KMS-11 (cell line): ENCODE measurements at regions not wholly inside any gene's neighbourhood (a gene's known extent, or its start where the extent isn't known, plus 50 kb on each side); places are given as distances from the start of the nearest gene placed in this dataset.

Experiments
- H2AFZ ChIP-seq: fragments of 200-600 bp; sonication (generic); 2 replicates; pipeline ENCODE4 v1.6.1; 2016; ENCODE audit warnings: antibody characterized with exemption, mixed run types, low read depth
- H3K27ac ChIP-seq: fragments of 200-600 bp; sonication (generic); 2 replicates; pipeline ENCODE4 v1.6.1; 2016; ENCODE audit warnings: mild to moderate bottlenecking, mixed run types
- H3K27me3 ChIP-seq: fragments of 200-600 bp; sonication (generic); 2 replicates; pipeline ENCODE4 v1.6.1; 2017; ENCODE audit warnings: mild to moderate bottlenecking, low read depth, mixed run types, moderate library complexity; ENCODE audit not compliant: insufficient read depth
- H3K36me3 ChIP-seq: fragments of 200-600 bp; sonication (generic); 2 replicates; pipeline ENCODE4 v1.6.1; 2017; ENCODE audit warnings: mild to moderate bottlenecking, mixed run types; ENCODE audit not compliant: insufficient read depth
- H3K4me1 ChIP-seq: fragments of 200-600 bp; sonication (generic); 2 replicates; pipeline ENCODE4 v1.6.1; 2016; ENCODE audit warnings: mild to moderate bottlenecking, low read depth, mixed run types; ENCODE audit not compliant: poor library complexity, severe bottlenecking
- H3K4me2 ChIP-seq: fragments of 200-600 bp; sonication (generic); 2 replicates; pipeline ENCODE4 v1.7.0; 2016; ENCODE audit warnings: mild to moderate bottlenecking, mixed run types
- H3K4me3 ChIP-seq: fragments of 200-600 bp; sonication (generic); IDR thresholded peaks from 2 replicates; pipeline ENCODE4 v1.6.1; 2017; ENCODE audit warnings: low read depth, low read length, mixed read lengths; ENCODE audit not compliant: insufficient read depth
- H3K79me2 ChIP-seq: fragments of 200-600 bp; sonication (generic); 2 replicates; pipeline ENCODE4 v1.6.1; 2016; ENCODE audit warnings: low read depth, mixed run types; ENCODE audit not compliant: insufficient read depth
- H3K9ac ChIP-seq: fragments of 200-600 bp; sonication (generic); 2 replicates; pipeline ENCODE4 v1.6.1; 2016; ENCODE audit warnings: mild to moderate bottlenecking, mixed run types
- H4K20me1 ChIP-seq: fragments of 200-600 bp; sonication (generic); 2 replicates; pipeline ENCODE4 v1.6.1; 2016; ENCODE audit warnings: mild to moderate bottlenecking, mixed run types; ENCODE audit not compliant: insufficient read depth
- TF ChIP-seq, protein P1 (sequence below): fragments of 200-600 bp; sonication (generic); conservative IDR thresholded peaks from 2 replicates; pipeline ENCODE4 v1.6.1; 2017; ENCODE audit warnings: low read depth, mild to moderate bottlenecking, antibody characterized with exemption, low read length, moderate library complexity, mixed read lengths

DNA sequence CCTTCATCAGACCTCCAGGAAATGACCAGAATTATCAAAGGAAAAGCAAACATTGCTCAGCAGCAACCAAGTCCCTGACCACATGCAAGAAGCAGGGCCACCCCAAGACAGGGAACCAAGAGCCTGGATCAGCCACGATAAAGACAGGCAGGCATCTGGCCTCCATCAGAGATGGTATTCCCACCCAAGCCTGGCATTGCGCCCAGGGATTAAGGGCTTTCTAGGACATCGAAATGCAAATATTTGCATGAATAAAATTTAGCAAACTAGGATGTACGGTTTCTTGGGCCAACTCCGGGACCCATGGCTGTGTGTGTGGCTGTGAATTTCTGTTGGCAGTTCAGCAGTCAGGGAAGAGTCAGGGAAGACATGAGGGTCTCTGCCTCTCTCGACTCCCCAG, 241.4 kb upstream of the DYNLRB2 start:
- Histone ChIP-seq H3K79me2 (no peaks in the 10 kb centered on the region), H3K27me3 (no peaks in the 10 kb centered on the region), H2AFZ (no peak overlapping the region), H3K4me3 (no peak overlapping the region), H3K4me1 (no peaks in the 10 kb centered on the region), H3K27ac (no peak overlapping the region), H3K4me2 (no peak overlapping the region), H4K20me1 (no peaks in the 10 kb centered on the region), H3K9ac (no peak overlapping the region), H3K36me3 (no peaks in the 10 kb centered on the region)
- TF ChIP-seq, protein P1, sequence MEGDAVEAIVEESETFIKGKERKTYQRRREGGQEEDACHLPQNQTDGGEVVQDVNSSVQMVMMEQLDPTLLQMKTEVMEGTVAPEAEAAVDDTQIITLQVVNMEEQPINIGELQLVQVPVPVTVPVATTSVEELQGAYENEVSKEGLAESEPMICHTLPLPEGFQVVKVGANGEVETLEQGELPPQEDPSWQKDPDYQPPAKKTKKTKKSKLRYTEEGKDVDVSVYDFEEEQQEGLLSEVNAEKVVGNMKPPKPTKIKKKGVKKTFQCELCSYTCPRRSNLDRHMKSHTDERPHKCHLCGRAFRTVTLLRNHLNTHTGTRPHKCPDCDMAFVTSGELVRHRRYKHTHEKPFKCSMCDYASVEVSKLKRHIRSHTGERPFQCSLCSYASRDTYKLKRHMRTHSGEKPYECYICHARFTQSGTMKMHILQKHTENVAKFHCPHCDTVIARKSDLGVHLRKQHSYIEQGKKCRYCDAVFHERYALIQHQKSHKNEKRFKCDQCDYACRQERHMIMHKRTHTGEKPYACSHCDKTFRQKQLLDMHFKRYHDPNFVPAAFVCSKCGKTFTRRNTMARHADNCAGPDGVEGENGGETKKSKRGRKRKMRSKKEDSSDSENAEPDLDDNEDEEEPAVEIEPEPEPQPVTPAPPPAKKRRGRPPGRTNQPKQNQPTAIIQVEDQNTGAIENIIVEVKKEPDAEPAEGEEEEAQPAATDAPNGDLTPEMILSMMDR, result no peak

DNA sequence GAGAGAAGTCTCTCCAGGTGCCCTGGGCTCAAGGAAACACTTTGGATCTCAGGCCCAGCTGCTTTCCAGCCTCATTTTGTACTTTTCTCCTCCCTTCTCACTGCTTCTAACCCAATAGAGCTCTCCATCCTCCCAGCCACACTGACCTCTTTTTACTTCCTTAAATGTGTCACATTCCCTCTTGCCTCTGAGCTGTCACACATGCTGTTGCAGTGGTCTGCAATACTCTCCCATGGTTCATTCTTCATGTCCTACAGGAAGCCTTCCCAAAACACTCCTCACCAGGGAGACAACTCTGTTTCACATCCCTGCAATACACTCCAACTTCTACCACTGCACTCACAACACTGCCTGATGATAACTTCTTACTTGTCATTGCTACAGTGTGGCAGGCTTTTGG, 242.1 kb upstream of the DYNLRB2 start:
- TF ChIP-seq, protein P1, result no peak
- Histone ChIP-seq H3K4me3 (no peak overlapping the region), H3K27me3 (no peaks in the 10 kb centered on the region), H3K4me1 (no peaks in the 10 kb centered on the region), H3K36me3 (no peaks in the 10 kb centered on the region), H3K4me2 (no peak overlapping the region), H4K20me1 (no peaks in the 10 kb centered on the region), H3K27ac (no peak overlapping the region), H3K9ac (no peak overlapping the region), H2AFZ (no peak overlapping the region), H3K79me2 (no peaks in the 10 kb centered on the region)

DNA sequence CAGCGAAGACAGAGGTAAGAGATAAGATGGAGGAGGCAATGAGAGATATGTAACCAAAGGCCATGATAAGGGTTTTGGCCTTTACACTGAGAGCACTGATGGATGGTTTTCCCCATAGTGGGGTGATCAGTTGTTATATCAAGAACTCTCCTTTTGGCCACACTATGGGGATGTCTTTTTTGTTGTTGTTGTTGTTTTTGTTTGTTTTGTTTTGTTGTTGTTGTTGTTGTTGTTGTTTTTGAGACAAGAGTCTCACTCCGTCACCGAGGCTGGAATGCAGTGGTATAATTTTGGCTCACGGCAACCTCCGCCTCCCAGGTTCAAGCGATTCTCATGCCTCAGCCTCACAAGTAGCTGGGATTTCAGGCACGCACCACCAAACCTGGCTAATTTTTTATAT, 244.8 kb upstream of the DYNLRB2 start:
- H3K79me2 ChIP-seq, result no peaks in the 10 kb centered on the region
- H3K4me1 ChIP-seq, result no peaks in the 10 kb centered on the region
- no peaks in the 10 kb centered on the region for H4K20me1 ChIP-seq
- no peak overlapping the region for H3K27ac ChIP-seq
- no peak overlapping the region for H3K4me2 ChIP-seq
- no peak overlapping the region for H3K9ac ChIP-seq
- H3K4me3 ChIP-seq, result no peak overlapping the region
- H2AFZ ChIP-seq, result no peak overlapping the region
- TF ChIP-seq, protein P1, result no peak
- H3K27me3 ChIP-seq, result no peaks in the 10 kb centered on the region
- no peaks in the 10 kb centered on the region for H3K36me3 ChIP-seq

DNA sequence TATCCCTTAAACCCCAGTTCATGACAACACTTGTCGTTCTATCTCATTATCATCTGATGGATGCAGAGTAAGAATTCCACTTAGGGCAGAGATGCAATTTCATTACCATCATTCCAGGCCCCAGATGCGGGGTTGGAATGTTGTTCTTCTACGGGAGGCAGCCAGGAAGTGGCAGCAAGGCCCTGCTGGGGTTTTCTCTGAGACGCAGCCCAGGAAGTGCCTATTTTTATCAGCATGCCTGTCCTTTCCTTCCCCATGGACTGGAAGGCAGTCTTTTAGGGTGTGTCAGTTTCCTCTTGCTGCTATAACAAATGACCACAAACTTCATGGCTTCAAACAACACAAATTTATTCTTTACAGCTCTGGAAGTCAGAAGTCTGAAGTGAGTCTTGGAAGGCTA, 246.6 kb upstream of the DYNLRB2 start:
- H3K27me3 ChIP-seq, result no peaks in the 10 kb centered on the region
- no peak overlapping the region for H3K4me2 ChIP-seq

More for the DNA sequence above, 246.6 kb upstream of the DYNLRB2 start:
- Histone ChIP-seq H3K4me3 (no peak overlapping the region), H3K79me2 (no peaks in the 10 kb centered on the region), H2AFZ (no peak overlapping the region), H3K9ac (no peak overlapping the region), H3K27ac (no peak overlapping the region), H4K20me1 (no peaks in the 10 kb centered on the region), H3K36me3 (no peaks in the 10 kb centered on the region), H3K4me1 (no peaks in the 10 kb centered on the region)
- TF ChIP-seq, protein P1, result no peak
